HG03432 (cell line): ENCODE measurements at regions not wholly inside any gene's neighbourhood (a gene's known extent, or its start where the extent isn't known, plus 50 kb on each side); places are given as distances from the start of the nearest gene placed in this dataset.
"Not testable (repeated sequence)": the region's sequence is repeated elsewhere in the genome, so short reads cannot be mapped to it uniquely, and the experiment has no call there.

Experiments used
- ATAC-seq: cut with Tn5 transposase; IDR thresholded peaks from one replicate; pipeline ENCODE4 v1.9.1; 2021; ENCODE audit warnings: mild to moderate bottlenecking, moderate library complexity; ENCODE audit not compliant: unreplicated experiment

GRCh38 chr9:31302620-31303418, 1081.6 kb upstream of the ACO1 start:
- peak; percentile 78 for ATAC-seq

GRCh38 chr9:31304576-31304975, 1079.9 kb upstream of the ACO1 start:
- ATAC-seq: no peak

- no peak for ATAC-seq
Measured at GRCh38 chr9:31314241-31314640, 1070.2 kb upstream of the ACO1 start.

GRCh38 chr9:31320494-31320893, 1063.9 kb upstream of the ACO1 start:
- ATAC-seq: no peak

- ATAC-seq: no peak
Measured at GRCh38 chr9:31321256-31321655, 1063.2 kb upstream of the ACO1 start.

GRCh38 chr9:31321686-31322085, 1062.8 kb upstream of the ACO1 start:
- no peak for ATAC-seq

GRCh38 chr9:31323726-31324444, 1060.6 kb upstream of the ACO1 start:
- ATAC-seq: peak; percentile 62

GRCh38 chr9:31325778-31326177, 1058.7 kb upstream of the ACO1 start:
- no peak for ATAC-seq

- ATAC-seq: not testable (repeated sequence)
Measured at GRCh38 chr9:31326883-31327282, 1057.6 kb upstream of the ACO1 start.

- ATAC-seq: no peak
Measured at GRCh38 chr9:31334837-31335528, 1049.5 kb upstream of the ACO1 start.

- ATAC-seq: no peak
Measured at GRCh38 chr9:31335529-31336234, 1048.8 kb upstream of the ACO1 start.

- ATAC-seq: no peak
Measured at GRCh38 chr9:31336386-31336785, 1048.1 kb upstream of the ACO1 start.

- ATAC-seq: no peak
Measured at GRCh38 chr9:31336841-31337240, 1047.6 kb upstream of the ACO1 start.

- ATAC-seq: peak; percentile 100
Measured at GRCh38 chr9:31347082-31347617, 1037.3 kb upstream of the ACO1 start.

- no peak for ATAC-seq
Measured at GRCh38 chr9:31355159-31355882, 1029.1 kb upstream of the ACO1 start.

- ATAC-seq: no peak
Measured at GRCh38 chr9:31355965-31356364, 1028.5 kb upstream of the ACO1 start.

GRCh38 chr9:31359071-31359470, 1025.4 kb upstream of the ACO1 start:
- no peak for ATAC-seq

- no peak for ATAC-seq
Measured at GRCh38 chr9:31364171-31364570, 1020.3 kb upstream of the ACO1 start.

- ATAC-seq: no peak
Measured at GRCh38 chr9:31372799-31373587, 1011.5 kb upstream of the ACO1 start.
